ENCODE measurements at regions not wholly inside any gene's neighbourhood (a gene's known extent, or its start where the extent isn't known, plus 50 kb on each side); places are given as distances from the start of the nearest gene placed in this dataset.

GRCh38 chr4:173855015-173855414, 325.0 kb upstream of the HAND2 start (continued):
- TF ChIP-seq JUND (IDR thresholded peaks at IDR 0.05), result no peak
- TF ChIP-seq ZFX (IDR thresholded peaks at IDR 0.05), result no peak
- no peak for TF ChIP-seq ZNF274 (IDR thresholded peaks at IDR 0.05; ENCODE audit: low read depth, low read length)
- no peak for TF ChIP-seq SIN3A (IDR thresholded peaks at IDR 0.05; ENCODE audit: low read depth)
- no peak for TF ChIP-seq ELF1 (IDR thresholded peaks at IDR 0.05; ENCODE audit: borderline replicate concordance, low read depth)
- TF ChIP-seq EZH2phosphoT487 (IDR thresholded peaks at IDR 0.05; ENCODE audit: borderline replicate concordance), result no peak
- TF ChIP-seq EZH2 (IDR thresholded peaks at IDR 0.05), result no peak
- TF ChIP-seq SP1 (IDR thresholded peaks at IDR 0.05; ENCODE audit: low read depth), result no peak

DNA sequence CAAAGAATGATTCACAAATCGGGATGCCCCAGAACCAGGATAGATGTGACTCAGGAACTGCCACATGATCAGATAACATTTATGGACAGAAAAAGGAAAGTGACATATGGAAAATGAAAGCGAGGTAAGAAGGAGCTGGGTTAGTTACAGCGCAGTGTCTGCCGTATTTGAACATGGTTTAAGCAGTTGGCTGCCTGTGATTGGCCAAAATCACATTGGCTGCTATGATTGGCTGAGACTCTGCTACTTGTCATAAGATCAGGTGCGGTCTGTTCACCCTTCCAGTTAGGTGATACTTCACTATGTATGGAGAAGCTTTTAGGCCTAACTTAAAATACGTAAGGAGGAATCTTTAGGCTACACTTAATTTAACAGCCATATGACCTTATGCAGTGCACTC, 322.7 kb upstream of the HAND2 start:
- intact Hi-C loops (cut with micrococcal nuclease), result no loop called here
- H3K4me3 ChIP-seq (replicated peaks in 1 of 2; ENCODE audit: low read depth in 1 of 2, low read length in 2 of 2), result no peak overlapping the region
- H3K9ac ChIP-seq (ENCODE audit: low read length), result no peak overlapping the region
- ChIA-PET POLR2A (no interaction called here), RAD21 (ENCODE audit: low non-redundant PET in 1 of 2, low total read pairs in 2 of 2, uncharacterized antibody in 2 of 2, unreplicated experiment in 2 of 2) (no interaction called here), CTCF (no interaction called here)
- H3K79me2 ChIP-seq (ENCODE audit: insufficient read depth, low read length), result no peaks in the 10 kb centered on the region
- H3K27me3 ChIP-seq (ENCODE audit: insufficient read depth, low read length), result no peaks in the 10 kb centered on the region
- DNase-seq (ENCODE audit: low read depth, low spot score) (no peak), ATAC-seq (no peak)
- H2AFZ ChIP-seq (ENCODE audit: low read depth, low read length, poor library complexity, severe bottlenecking), result no peak overlapping the region
- no peaks in the 10 kb centered on the region for H3K4me1 ChIP-seq (ENCODE audit: control insufficient read depth in 1 of 2, insufficient read depth in 2 of 2, low read length in 2 of 2)
- H4K20me1 ChIP-seq (ENCODE audit: insufficient read depth), result no peaks in the 10 kb centered on the region
- no peaks in the 10 kb centered on the region for H3K9me2 ChIP-seq (ENCODE audit: insufficient read depth)
- no TSS peak for BruUV-seq (replicated peaks)
- H3K9me3 ChIP-seq (ENCODE audit: control insufficient read depth in 1 of 2, insufficient read depth in 1 of 2, low read depth in 1 of 2, low read length in 2 of 2), result no peaks in the 10 kb centered on the region
- TF ChIP-seq ATF3 (IDR thresholded peaks at IDR 0.05), result no peak
- TF ChIP-seq FOSL1 (IDR thresholded peaks at IDR 0.05; ENCODE audit: low read depth), result no peak
- TF ChIP-seq SRF (IDR thresholded peaks at IDR 0.05; ENCODE audit: low read depth), result no peak
- no peak for TF ChIP-seq SIN3A (IDR thresholded peaks at IDR 0.05; ENCODE audit: low read depth)
- no peak for TF ChIP-seq SP1 (IDR thresholded peaks at IDR 0.05; ENCODE audit: low read depth)
- no peak for TF ChIP-seq YY1 (IDR thresholded peaks at IDR 0.05; ENCODE audit: extremely low read depth, insufficient replicate concordance, low read depth, low read length)
- no peak for TF ChIP-seq JUND (IDR thresholded peaks at IDR 0.05)
- TF ChIP-seq, protein P1, sequence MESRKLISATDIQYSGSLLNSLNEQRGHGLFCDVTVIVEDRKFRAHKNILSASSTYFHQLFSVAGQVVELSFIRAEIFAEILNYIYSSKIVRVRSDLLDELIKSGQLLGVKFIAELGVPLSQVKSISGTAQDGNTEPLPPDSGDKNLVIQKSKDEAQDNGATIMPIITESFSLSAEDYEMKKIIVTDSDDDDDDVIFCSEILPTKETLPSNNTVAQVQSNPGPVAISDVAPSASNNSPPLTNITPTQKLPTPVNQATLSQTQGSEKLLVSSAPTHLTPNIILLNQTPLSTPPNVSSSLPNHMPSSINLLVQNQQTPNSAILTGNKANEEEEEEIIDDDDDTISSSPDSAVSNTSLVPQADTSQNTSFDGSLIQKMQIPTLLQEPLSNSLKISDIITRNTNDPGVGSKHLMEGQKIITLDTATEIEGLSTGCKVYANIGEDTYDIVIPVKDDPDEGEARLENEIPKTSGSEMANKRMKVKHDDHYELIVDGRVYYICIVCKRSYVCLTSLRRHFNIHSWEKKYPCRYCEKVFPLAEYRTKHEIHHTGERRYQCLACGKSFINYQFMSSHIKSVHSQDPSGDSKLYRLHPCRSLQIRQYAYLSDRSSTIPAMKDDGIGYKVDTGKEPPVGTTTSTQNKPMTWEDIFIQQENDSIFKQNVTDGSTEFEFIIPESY (IDR thresholded peaks at IDR 0.05; ENCODE audit: extremely low read depth, insufficient replicate concordance, low read length), result no peak
- TF ChIP-seq TCF7L2 (IDR thresholded peaks at IDR 0.05; ENCODE audit: borderline replicate concordance, extremely low read depth, insufficient read depth, insufficient read length), result no peak
- TF ChIP-seq EZH2phosphoT487 (IDR thresholded peaks at IDR 0.05; ENCODE audit: borderline replicate concordance), result no peak
- TF ChIP-seq EGR1 (IDR thresholded peaks at IDR 0.05; ENCODE audit: low read depth), result no peak
- no peak for TF ChIP-seq ZFX (IDR thresholded peaks at IDR 0.05)
- TF ChIP-seq POLR2A (IDR thresholded peaks at IDR 0.05; ENCODE audit: borderline replicate concordance, extremely low read depth, insufficient read depth, insufficient read length), result no peak
- no peak for TF ChIP-seq ELF1 (IDR thresholded peaks at IDR 0.05; ENCODE audit: borderline replicate concordance, low read depth)
- TF ChIP-seq, protein P2, sequence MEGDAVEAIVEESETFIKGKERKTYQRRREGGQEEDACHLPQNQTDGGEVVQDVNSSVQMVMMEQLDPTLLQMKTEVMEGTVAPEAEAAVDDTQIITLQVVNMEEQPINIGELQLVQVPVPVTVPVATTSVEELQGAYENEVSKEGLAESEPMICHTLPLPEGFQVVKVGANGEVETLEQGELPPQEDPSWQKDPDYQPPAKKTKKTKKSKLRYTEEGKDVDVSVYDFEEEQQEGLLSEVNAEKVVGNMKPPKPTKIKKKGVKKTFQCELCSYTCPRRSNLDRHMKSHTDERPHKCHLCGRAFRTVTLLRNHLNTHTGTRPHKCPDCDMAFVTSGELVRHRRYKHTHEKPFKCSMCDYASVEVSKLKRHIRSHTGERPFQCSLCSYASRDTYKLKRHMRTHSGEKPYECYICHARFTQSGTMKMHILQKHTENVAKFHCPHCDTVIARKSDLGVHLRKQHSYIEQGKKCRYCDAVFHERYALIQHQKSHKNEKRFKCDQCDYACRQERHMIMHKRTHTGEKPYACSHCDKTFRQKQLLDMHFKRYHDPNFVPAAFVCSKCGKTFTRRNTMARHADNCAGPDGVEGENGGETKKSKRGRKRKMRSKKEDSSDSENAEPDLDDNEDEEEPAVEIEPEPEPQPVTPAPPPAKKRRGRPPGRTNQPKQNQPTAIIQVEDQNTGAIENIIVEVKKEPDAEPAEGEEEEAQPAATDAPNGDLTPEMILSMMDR (IDR thresholded peaks at IDR 0.05 in 2 of 3, conservative IDR thresholded peaks at IDR 0.05 in 1 of 3; ENCODE audit: borderline replicate concordance in 1 of 3, insufficient read depth in 1 of 3, low read depth in 2 of 3, low read length in 2 of 3), result no peak
- H3K4me2 ChIP-seq (ENCODE audit: low read length), result no peak overlapping the region
- no peaks in the 10 kb centered on the region for H3K36me3 ChIP-seq (ENCODE audit: control insufficient read depth in 1 of 2, insufficient read depth in 2 of 2, low read length in 2 of 2)
- H3K27ac ChIP-seq (ENCODE audit: low read depth, low read length), result no peak overlapping the region
